HG02623 (cell line): ENCODE measurements at regions not wholly inside any gene's neighbourhood (a gene's known extent, or its start where the extent isn't known, plus 50 kb on each side); places are given as distances from the start of the nearest gene placed in this dataset.

Experiments used
- ATAC-seq: cut with Tn5 transposase; IDR thresholded peaks from one replicate; pipeline ENCODE4 v1.9.1; 2021; ENCODE audit warnings: moderate library complexity; ENCODE audit not compliant: unreplicated experiment

DNA sequence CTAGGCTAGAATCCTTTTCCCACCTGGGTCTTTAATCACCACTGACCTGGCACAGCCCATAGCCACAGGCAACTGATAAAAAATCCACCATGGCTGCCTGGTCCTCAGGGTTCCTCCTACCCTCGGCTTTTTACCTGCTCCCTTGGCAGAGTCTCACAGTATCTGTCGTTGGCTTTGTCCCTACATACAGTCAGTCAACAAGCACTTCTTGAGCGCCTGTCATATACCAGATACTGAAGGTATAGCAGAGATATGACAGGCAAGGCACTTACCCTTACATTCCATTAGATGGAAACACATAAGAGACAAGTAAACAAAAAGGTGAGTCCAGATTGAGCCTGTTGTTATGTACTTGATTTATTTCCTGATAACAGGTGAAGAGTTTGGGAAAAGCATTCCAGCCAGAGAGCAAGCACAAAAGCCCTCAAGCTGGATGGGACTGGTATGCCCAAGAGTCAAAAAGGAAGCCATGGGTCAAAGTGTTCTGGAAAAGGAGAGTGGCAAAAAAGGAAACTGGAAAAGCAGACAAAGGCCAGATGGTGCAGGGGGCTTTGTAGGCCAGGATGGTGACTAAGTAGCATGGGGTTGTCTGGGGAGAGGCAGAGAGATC, 247.0 kb downstream of the CHD9NB start:
- ATAC-seq: no peak

DNA sequence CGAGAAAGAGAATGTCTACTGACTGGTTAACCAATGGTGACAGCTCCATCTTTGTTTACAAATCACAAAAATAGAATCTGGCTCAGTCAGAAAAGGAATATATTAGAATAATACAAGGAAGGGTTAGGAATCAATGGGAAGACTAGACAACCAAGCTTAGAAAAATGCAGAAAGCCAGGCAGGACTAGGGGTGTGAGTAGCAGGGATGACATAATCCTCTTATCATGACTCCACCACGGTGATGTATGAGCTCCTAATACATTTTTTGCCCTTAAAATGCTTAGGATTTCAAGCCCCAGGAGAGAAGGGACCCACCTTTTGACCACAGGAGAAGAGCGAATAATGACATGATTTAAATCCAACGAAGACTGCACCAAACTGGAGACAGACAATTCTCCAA, 252.3 kb downstream of the CHD9NB start:
- ATAC-seq: no peak

DNA sequence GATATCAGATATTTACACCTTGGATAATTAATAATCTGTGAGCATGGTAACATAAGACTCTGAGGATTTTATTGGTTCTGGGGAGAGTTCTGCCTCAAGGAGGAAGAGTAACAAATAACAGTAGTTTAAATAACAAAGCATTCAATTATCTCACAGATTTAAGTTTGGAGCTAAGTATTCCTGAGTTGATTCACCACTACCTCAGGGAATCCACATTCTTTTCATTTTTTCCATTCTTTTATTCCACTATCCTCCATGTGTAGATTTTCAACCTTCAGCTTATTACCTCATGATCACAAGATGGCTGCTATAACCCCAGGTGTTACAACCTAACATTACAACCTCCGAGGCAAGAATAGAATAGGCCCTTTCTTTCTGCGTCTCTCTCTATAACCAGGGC, 252.2 kb upstream of the TOX3 start:
- ATAC-seq: no peak

DNA sequence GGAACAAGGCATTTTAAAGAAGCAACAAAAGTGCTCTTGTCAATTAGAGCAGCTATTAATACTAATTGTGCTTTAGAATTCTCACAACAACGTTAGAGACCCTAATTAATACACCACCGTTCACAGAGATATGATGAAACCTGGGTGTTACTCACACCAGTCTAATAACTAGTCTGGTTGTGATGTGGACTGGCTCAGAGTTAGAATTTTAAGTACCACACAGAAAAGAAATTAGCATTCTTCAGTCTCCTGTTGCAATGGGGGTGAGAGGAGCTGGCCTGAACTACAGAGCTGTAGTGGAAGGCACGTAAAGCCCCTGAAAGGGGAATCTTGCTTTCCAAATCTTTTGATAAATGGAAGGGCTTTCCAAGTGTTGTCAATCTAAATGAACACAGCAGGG, 240.8 kb upstream of the TOX3 start:
- no peak for ATAC-seq

DNA sequence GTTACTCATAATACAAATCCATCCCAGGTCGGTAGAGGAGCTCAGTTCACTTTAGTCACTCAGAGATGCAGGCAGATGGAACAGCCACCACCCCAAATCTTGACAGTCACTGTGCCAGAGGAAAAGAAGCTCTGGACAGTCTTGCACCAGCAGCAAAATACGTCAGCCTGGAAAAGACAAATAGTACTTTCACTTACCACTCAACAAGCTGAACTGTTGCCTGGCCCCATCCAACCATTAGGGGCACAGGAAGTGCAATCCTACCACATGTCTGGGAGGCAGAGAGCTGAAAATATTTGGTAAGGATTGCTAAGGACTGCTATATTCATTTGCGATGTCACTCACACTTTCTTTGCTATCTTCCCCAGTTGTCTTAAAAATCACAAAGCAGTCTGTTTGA, 239.1 kb upstream of the TOX3 start:
- ATAC-seq: no peak

DNA sequence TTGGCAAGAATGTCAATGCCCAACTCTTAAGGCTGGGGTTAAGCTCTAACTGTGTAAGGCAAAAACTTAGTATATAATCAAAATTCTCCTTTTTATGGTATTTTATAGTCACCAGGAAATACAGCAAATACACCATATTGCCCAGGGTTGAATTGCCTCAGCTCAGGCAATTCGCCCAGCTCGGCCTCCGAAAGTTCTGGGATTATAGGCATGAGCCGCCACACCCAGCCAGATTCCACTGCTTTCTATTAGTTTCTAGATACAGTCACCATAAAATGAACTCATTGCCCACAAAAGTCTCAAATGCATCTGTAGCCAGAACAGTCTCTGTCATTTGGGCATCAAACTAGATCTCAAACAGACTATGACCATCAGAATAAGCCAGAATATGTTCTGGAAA, 238.7 kb upstream of the TOX3 start:
- no peak for ATAC-seq

DNA sequence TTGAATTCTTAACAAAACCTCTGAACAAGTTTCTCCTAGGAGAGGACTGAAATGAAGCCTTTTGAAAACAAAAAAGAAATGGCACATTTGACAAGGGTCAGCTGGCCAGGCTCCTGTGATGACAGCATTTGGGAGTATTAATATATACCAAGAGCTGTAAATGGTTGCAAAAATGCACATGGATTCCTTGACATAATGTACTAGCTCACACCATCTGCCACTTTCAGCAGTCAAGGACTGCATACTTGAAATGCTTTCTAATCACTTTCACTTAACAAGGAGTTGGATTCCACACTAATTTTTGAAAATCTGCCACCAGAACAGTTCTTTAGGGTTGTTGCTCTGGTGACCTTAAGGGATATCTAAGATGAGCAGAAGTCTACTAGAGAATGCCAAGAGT, 236.7 kb upstream of the TOX3 start:
- ATAC-seq: no peak

DNA sequence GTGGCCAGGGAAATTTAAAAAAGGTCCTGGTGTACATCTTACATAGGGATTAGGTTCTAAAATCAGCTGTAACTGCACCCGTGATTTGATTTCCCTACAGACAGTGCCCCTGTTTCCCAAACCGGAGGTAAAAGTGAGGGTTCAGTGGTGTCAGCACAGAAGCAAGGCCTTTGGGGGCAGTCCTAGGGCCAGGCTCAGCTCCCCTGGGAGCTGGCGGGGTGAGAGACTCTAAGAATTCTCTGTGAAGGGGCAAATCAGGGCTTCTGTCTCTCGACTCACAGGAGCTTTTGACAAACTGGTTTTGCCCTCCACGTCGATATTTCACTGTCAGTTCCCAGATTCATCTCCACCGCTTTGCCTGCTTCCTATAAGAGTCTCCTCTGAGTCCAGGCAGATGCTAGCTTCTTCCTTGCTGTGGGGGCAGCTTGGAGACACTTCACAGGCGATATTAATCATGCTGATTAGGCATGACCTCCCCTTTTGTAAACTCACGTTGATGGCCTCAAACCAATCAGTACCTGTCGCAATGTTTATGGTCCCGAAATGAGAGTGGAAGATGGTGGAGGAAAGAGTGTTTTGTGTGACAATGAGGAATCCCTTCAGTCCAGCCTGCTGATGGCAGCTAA, 234.2 kb upstream of the TOX3 start:
- no peak for ATAC-seq

DNA sequence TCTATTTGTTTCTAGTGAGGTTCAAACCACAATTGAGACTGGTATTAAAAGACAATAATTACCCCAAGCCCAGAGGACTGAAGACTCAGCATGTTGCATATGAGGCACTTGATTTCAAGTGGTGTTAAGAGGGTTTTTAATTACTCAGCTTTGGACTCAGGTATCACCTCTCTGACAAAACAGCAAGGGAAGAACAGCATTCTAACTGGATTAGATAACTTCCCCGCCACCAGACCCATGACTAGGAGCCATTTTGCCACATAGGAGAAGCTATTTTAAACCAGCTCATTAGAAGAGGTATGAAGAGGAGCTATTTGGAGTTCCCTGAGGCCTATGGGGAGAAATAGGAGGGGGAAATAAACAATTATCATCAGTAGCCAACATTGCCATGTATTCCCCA, 226.1 kb upstream of the TOX3 start:
- no peak for ATAC-seq

DNA sequence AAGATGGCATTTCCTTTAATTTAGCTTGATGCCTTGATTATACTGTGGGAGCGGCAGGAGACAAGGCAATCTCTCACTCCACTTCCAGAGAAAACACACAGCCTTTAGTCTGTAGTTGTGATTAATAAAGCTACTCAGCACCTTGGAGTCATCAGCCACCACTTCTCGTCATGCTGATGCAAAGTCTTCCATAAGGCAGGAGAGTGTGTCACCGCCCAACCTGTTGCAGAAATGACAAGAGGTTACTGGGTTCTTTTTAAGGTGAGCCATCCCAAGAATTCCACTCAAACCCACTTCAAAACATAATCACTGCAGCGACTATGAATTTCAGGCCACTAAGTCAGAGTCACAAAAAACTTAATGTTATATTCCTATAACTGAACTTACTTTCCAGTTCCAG, 223.9 kb upstream of the TOX3 start:
- ATAC-seq: no peak

DNA sequence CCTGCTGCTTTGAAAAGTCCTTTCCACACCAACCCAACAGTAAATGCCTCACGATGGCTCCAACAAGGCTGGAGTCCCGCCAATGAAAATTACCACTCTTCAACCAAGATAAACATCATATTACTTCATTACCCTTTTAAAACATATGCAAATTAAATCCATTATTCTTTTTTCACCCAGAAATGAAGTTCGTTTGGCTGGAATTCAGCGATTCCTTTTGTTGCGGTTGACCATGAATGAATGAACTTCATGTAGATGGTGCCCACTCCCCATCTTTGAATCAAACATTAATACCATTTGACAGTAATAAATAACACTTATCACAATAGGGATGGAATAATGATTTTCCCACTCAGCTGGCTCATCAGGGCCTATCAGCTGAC, 211.5 kb upstream of the TOX3 start:
- no peak for ATAC-seq

DNA sequence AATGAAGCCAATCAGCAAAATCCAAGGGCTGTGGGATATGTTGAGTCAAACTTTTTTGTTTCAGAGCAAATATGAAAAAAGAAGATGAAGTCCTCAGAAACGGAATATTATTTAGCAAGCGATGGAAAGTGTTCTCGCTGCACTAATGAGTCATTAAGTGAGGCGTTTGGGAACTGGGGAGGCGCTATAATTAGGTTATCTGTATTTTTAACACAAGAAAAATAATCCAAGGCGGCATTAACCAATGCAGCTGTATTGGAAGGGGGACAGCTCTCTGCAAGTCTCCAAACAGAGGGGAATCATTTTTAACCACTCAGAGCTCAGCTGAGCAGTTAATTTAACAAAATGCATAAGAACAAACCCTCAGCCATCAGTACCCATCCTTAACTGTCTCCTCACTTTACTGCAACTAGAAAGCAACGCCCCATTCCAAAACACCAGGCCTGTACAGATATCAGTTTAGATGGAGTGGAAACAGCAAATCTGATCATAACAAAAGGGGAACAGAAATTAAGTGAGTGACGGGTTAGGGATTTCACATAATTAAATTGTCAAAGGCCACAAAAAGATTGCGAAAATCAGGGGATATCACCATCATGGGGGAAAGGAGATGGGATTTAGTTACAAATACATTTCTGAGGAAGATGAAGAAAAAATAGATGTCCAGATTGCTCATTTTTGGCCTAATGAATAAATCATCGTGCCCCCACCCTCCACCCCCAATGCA, 211.0 kb upstream of the TOX3 start:
- ATAC-seq: no peak

DNA sequence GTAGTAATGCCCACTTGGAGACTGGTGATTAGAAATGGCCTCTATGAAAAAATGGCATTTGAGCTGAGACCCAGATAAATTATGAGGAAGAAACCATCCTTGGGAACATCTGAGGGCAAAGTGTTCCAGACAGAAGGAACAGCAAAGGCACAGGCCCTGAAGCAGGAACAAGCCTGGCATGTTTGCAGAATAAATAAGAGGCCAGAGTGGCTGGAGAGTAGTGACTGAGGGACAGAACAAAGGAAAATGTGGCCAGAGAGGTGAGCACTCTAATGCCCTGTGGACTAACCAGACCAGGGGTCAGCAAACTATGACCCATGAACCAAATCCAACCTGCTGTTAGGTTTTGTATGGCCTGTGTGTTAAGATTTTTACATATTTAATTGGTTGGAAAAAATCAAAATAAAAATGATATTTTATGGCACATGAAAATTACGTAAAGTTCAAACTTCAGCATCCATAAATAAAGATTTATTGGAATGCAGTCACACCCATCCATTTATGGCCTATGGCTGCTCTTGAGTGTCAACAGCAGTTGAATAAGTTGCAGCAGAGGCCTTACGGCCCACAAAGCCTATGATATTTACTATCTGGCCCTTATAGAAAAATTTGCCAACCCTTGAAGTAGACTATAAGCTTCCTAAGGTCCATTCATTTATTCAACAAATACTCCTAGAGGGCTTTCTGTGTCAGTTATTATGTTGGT, 210.0 kb upstream of the TOX3 start:
- no peak for ATAC-seq

DNA sequence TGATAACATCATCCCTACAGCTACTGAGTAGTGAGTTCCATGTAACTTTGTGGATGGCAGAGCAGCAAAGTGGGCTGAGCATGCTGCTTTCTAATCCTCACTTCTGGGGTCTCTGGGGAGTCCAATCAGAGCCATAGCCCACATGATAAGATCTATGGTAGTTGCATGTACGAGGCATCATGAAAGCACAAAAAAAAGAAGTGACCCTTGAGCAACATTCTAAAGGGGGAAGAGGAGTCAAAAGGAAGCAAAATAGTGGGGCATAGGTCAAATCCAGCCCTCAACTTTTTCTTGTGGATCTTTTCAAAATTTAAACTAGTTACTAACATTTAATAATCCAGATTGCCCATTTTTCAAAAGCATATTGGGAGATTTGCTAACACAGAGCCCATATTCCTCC, 208.5 kb upstream of the TOX3 start:
- no peak for ATAC-seq

DNA sequence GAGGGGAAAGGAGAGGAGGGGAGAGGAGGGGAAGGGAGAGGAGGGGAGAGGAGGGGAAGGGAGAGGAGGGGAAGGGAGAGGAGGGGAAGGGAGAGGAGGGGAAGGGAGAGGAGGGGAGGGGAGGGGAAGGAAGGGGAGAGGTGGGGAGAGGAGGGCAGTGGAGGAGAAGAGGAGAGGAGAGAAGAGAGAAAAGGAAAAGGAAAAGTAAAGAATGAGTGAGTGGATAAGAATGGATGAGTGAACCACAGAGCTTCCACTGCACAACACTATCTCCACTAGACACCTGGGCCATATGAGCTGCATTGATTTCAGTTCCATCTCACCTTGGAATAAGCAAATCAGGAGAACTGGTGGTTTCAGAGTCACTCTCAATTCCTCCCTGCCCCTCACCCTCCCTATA, 204.1 kb upstream of the TOX3 start:
- ATAC-seq: no peak

DNA sequence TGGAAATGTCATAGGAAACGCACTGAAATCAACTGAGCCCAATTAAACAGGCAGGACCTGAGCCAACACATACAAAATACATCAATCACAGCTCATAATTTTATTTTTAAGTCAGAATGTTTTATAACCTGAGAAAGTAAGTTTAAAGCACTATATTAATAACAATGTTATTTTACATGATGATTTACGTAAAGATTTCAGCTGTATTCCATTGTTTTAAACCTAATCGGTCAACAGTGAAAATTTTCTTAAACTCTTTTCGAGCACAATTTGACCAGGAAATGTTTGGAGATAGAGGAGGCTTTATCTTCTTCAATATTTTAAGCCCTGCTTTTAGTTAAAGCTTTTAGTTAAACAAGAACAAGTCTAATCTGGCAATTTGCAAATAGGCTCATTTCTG, 201.8 kb upstream of the TOX3 start:
- no peak for ATAC-seq

DNA sequence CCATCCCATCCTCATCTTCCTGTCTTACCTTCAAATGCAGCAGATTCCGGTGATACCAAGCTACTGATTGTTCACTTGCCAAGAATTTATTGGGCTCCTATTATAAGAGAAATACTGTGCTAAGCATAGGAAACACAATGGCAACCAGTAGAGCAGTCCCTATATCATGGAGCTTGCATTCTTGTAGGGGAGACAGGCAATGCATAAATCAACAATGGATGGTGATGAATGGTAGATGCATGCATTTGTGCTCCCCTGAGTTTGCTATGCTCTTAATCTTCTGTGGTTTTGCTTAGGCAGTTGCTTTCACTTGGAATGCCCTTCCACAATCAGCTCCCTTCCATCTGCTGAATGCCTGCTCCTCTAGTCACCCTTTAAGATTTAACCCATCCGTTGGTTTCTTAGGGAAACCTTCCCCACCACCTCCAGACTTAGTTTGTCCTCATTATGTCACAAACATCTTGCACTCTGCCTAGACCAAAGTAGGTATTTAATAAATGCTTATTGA, 200.2 kb upstream of the TOX3 start:
- no peak for ATAC-seq

DNA sequence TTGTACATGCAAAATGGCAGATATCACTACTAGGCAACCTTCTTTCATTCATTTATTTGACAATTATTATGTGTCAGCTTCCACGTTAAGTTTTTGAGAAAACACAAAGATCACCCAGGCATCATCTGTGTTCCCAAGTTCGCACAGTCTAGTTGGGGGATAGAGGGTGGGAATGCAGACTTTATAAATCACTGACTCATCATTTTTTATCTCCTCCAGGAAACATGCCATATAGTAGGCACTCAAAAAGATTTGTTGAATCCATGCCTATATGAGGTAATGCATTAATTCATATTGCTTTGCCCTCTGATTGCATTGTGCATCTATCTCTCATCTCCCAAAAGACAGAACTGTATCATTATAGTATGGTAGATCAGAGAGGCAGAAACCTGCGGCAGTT, 196.8 kb upstream of the TOX3 start:
- ATAC-seq: no peak

DNA sequence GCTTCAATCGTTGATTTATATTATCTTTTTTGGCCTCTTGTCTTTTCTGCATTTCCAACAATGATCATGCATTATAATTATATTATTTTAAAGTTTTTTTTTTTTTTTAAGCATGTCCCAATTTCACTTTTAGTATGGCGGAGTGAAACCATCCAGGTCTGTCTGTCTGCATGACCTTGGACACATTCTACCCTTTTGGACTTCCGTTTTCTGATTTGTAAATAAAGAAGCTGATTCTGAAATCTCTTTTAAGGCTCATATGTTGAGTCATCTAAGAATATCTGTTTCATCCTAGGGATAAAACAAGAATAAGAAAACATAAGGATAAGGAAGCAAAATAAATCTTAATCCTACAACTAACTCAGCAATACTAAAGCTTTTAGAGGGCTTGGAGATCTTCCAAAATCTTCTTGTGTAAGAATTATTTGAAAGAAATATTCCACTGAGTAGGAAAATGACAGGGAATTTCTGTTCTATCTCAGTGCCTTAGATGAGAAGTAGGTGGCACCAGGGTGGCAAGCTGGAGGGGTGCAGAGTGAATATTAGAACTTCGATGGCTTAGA, 195.7 kb upstream of the TOX3 start:
- no peak for ATAC-seq

DNA sequence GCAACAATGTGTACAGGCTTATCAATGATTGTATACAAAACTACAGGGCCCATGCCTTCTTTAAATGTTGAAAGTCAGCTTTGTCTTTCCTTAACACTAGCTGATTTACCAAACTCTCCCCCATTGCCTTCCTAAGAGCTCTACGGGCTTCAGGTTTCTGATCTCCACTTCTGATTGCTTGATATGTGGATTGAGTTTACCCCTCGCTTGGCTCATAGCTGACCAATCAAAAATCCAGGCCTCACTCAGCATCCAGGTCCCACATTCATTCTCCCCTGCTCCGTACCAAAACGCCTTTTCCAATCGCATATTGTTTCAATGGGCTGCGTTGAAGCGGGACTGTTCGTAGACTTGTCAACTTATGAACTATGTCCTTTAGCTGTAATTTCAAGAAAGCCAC, 195.1 kb upstream of the TOX3 start:
- no peak for ATAC-seq

DNA sequence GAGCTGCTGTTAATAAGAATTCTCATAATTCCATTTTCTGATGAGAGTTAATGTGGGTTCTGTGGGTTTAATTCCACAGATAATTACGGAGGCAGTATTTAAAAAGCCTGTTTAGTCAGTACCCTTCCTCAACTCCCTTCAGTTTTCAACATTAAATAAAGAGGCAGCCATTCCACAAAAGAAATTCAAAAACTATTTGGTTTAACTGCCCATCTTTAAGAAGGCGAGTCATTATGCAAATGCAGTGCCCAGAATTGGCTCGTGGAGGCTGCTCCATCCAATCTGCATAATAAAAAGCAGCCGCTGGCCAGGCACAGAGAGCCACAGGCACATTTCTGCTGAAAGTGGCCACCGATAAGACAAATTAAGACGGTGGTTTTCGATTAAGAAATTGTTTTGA, 194.4 kb upstream of the TOX3 start:
- ATAC-seq: no peak

DNA sequence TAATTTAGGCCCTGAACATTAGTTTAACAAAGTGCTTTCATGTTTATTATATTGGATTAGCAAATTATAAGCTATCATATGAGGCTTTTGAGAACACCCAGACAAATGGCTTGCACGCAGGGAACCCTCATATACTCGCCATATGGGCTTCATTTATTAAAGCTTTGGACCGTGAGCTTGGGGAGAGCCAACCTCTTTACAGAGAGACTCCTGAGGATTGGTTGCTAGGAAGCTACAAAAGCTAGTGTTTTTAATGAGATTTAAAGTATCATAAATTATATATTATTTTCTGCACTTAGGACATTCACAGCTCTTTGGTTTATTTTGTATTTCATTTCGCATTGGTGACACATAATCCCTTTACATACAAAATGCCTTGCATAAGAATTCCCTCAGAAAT, 193.8 kb upstream of the TOX3 start:
- ATAC-seq: no peak
